ENCODE measurements at regions not wholly inside any gene's neighbourhood (a gene's known extent, or its start where the extent isn't known, plus 50 kb on each side); places are given as distances from the start of the nearest gene placed in this dataset.

GRCh38 chr5:56330167-56330566 lies 97.0 kb upstream of the ANKRD55 start:
- no peak for TF ChIP-seq CTCF (IDR thresholded peaks at IDR 0.05)
- TF ChIP-seq ZFX (IDR thresholded peaks at IDR 0.05; ENCODE audit: borderline replicate concordance) = no peak
